ENCODE measurements at regions not wholly inside any gene's neighbourhood (a gene's known extent, or its start where the extent isn't known, plus 50 kb on each side); places are given as distances from the start of the nearest gene placed in this dataset.

DNA sequence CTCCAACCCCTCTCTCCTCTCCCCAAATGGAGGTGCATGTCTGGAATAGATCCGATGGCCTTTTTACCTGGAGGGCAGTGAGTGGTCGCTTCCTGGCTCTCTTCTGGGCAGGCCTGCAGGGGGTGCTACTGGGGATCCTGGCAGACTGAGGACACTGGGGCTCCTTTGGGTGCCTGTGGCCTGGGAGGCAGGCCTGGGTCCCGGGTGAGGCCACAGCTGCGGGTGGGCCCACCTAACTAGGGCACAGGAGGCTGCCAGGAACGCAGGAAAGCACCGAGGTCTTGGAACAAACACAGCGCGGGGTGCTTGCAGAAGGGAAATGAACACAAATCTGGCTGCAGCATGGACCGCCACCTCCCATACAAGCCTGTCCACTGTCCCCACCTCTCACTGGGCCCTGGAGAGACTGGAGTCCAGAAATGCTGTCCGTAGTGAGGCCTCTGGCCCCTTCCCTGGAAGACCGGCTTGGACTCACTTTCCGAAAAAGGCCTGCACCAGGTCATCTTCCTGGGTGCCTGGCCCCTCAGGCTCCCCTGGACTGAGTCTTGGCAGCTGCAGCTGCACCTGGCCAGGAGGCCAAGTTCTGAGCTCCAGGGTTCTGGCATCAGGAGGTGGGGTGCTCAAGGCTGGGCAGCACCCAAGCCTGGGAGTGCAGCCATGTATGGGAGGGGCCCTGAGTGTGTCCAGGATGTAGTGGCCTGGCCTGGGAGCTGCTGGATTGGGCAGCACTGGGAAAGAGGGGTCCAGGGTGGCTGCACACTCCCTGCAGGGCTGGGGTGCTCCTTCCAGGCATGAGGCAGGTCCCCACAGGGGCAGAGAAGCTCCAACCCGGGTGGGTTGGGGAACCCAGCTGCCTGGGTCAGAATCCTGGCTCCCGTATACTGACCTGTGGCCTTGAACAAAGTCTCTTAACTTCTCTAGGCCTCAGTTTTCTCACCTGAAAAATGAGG lies 195.1 kb downstream of the IRF8 start:
- H3K27ac ChIP-seq (replicated peaks): no peak overlapping the region
- no peaks in the 10 kb centered on the region for H3K4me1 ChIP-seq
- H3K27me3 ChIP-seq (ENCODE audit: low read depth): peaks cover 22% of the 10 kb centered on the region
- no peaks in the 10 kb centered on the region for H3K36me3 ChIP-seq
- H3K4me3 ChIP-seq: no peak overlapping the region
- DNase-seq: no peak
- intact Hi-C loops (cut with micrococcal nuclease): no loop called here
- no peak for TF ChIP-seq CTCF (IDR thresholded peaks at IDR 0.05; ENCODE audit: borderline replicate concordance)
- no peaks in the 10 kb centered on the region for H3K9me3 ChIP-seq (replicated peaks)

- no peak for TF ChIP-seq CTCF (IDR thresholded peaks at IDR 0.05; ENCODE audit: borderline replicate concordance)
- intact Hi-C loops (cut with micrococcal nuclease): no loop called here
- Histone ChIP-seq H3K27ac (replicated peaks) (no peak overlapping the region), H3K4me3 (no peak overlapping the region), H3K36me3 (no peaks in the 10 kb centered on the region), H3K27me3 (ENCODE audit: low read depth) (peaks cover 22% of the 10 kb centered on the region), H3K9me3 (replicated peaks) (no peaks in the 10 kb centered on the region), H3K4me1 (no peaks in the 10 kb centered on the region)
- DNase-seq: no peak
Observed at GRCh38 chr16:86095131-86095752, 196.3 kb downstream of the IRF8 start.

DNA sequence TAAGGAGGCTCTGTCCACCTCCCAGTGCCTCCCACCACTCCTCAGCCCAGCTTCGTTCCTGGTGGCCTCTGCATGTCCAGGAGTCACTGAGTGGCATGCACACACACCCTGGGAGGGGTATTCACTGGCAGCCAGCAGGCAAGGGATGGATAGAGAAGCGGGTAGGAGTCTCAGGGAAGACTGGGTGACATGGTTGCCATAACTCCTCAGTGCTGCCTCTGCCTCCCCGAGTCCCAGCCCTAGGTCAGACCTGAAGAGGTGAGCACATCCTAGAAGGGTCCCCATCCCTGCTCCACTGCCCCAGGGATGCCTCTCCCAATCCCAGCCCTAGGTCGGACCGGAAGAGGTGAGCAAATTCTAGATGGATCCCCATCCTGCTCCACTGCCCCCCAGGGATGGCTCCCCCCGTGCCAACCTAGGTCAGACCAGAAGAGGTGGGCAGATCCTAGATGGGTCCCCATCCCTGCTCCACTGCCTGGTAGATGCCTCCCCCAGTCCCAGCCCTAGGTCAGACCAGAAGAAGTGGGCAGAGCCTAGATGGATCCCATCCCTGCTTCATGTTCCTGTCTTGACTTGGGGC lies 197.0 kb downstream of the IRF8 start:
- DNase-seq: no peak
- intact Hi-C loops (cut with micrococcal nuclease): no loop called here
- peaks cover 22% of the 10 kb centered on the region for H3K27me3 ChIP-seq (ENCODE audit: low read depth)

DNA sequence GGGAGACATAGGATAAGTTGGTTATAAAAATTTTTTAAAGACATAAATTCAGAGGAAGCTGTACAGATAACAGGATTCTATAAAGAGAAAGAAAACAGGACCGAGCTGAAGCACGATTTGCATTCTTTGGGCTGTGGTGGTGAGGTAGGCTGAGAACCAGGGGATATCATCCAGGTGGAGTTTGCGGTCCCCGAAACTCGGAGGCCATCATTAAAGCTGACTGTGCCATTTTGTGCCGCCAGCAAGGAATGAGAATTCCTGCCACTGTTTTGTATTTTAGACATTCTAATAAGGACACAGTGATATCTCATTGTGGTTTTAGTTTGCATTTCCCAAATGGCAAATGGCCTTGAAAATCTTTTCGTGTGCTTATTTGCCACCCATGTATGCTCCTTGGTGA lies 197.9 kb downstream of the IRF8 start:
- TF ChIP-seq CTCF (IDR thresholded peaks at IDR 0.05; ENCODE audit: borderline replicate concordance): no peak
- no peaks in the 10 kb centered on the region for H3K9me3 ChIP-seq (replicated peaks)
- H3K4me3 ChIP-seq: no peak overlapping the region
- peaks cover 28% of the 10 kb centered on the region for H3K27me3 ChIP-seq (ENCODE audit: low read depth)
- intact Hi-C loops (cut with micrococcal nuclease): no loop called here
- H3K4me1 ChIP-seq: no peaks in the 10 kb centered on the region
- H3K36me3 ChIP-seq: no peaks in the 10 kb centered on the region
- DNase-seq: no peak
- H3K27ac ChIP-seq (replicated peaks): no peak overlapping the region

More for the DNA sequence above, 197.0 kb downstream of the IRF8 start:
- Histone ChIP-seq H3K4me3 (no peak overlapping the region), H3K36me3 (no peaks in the 10 kb centered on the region), H3K9me3 (replicated peaks) (no peaks in the 10 kb centered on the region), H3K27ac (replicated peaks) (no peak overlapping the region), H3K4me1 (no peaks in the 10 kb centered on the region)
- TF ChIP-seq CTCF (IDR thresholded peaks at IDR 0.05; ENCODE audit: borderline replicate concordance): no peak

GRCh38 chr16:86099326-86099725 lies 200.4 kb downstream of the IRF8 start:
- intact Hi-C loops (cut with micrococcal nuclease): no loop called here
- Histone ChIP-seq H3K27me3 (ENCODE audit: low read depth) (peaks cover 29% of the 10 kb centered on the region), H3K4me3 (no peak overlapping the region), H3K9me3 (replicated peaks) (no peaks in the 10 kb centered on the region), H3K4me1 (no peaks in the 10 kb centered on the region), H3K27ac (replicated peaks) (no peak overlapping the region), H3K36me3 (no peaks in the 10 kb centered on the region)
- no peak for TF ChIP-seq CTCF (IDR thresholded peaks at IDR 0.05; ENCODE audit: borderline replicate concordance)
- DNase-seq: no peak
